Stomach (tissue), 8 donors: ENCODE measurements at regions not wholly inside any gene's neighbourhood (a gene's known extent, or its start where the extent isn't known, plus 50 kb on each side); places are given as distances from the start of the nearest gene placed in this dataset.

Source experiments
- DNase-seq, 2 donors: peaks; one replicate each; pipeline versions ENCODE4 v3.0.0 to v3.0.0-alpha.2; 2013 to 2019
- H3K27ac ChIP-seq, 5 donors: fragments of 200-600 bp in 4 of 5; sonication (generic) in 4 of 5; one replicate each; pipeline ENCODE4 v1.5.1; 2013 to 2019; ENCODE audit warnings: mild to moderate bottlenecking in 1 of 5, moderate library complexity in 1 of 5
- H3K27me3 ChIP-seq, 3 donors: fragments of 200-600 bp; sonication (generic); one replicate each; pipeline ENCODE4 v1.5.1; 2017 to 2019; ENCODE audit warnings: mixed run types in 1 of 3
- H3K36me3 ChIP-seq, 4 donors: fragments of 200-600 bp; sonication (generic); 1 replicate in 3 of 4; 2 replicates in 1 of 4; pipeline ENCODE4 v1.5.1; 2016 to 2019
- H3K4me1 ChIP-seq, 4 donors: fragments of 200-600 bp; sonication (generic); one replicate each; pipeline ENCODE4 v1.5.1; 2016 to 2019
- H3K4me3 ChIP-seq, 4 donors: fragments of 200-600 bp; sonication (generic) in 3 of 4; one replicate each; pipeline ENCODE4 v1.5.1; 2016 to 2019; ENCODE audit warnings: mild to moderate bottlenecking in 1 of 4
- H3K9me3 ChIP-seq, 4 donors: fragments of 200-600 bp; sonication (generic); one replicate each; pipeline ENCODE4 v1.5.1; 2016 to 2019
- CTCF ChIP-seq, 7 experiments: fragments of 450-650 bp in 4 of 7; fragments of 200-600 bp in 3 of 7; sonication (generic) in 3 of 7; IDR thresholded peaks; one replicate each; pipeline ENCODE4 v1.5.1; 2016 to 2019; ENCODE audit warnings: antibody characterized with exemption in 7 of 7, control low read depth in 2 of 7, mild to moderate bottlenecking in 1 of 7
- EP300 ChIP-seq: sonication (generic); formaldehyde crosslinking; IDR thresholded peaks from one replicate; pipeline ENCODE4 v1.6.1; 2017; ENCODE audit warnings: antibody characterized with exemption
- POLR2A ChIP-seq, 4 donors: fragments of 450-650 bp; IDR thresholded peaks; one replicate each; pipeline ENCODE4 v1.6.1; 2016; ENCODE audit warnings: antibody characterized with exemption in 4 of 4, control low read depth in 2 of 4, mild to moderate bottlenecking in 1 of 4, moderate library complexity in 1 of 4
- POLR2AphosphoS5 ChIP-seq, 3 donors: sonication (generic); formaldehyde crosslinking; IDR thresholded peaks; one replicate each; pipeline ENCODE4 v1.6.1; 2016; ENCODE audit warnings: antibody characterized with exemption in 3 of 3
- WGBS, 5 donors: extraction: QIAGEN DNeasy Blood & Tissue Kit in 3 of 5; methylation state at CpG; one replicate each; pipeline versions ENCODE4 v1.1.5 to v1.1.7; 2013 to 2018; 5-methylcytosine and 5-hydroxymethylcytosine counted together
- intact Hi-C: fragments of 100-400 bp; cut with DNase I; formaldehyde crosslinking; loops from one replicate; pipeline ENCODE4 v1.15.1; 2023; ENCODE audit warnings: low total_unique reads
- donor health status: healthy with polysubstance abuse.
- donor health status: Bipolar disorder and iron deficiency.
- donor health status: healthy.

GRCh38 chr10:4459531-4459930 lies 366.5 kb upstream of the AKR1E2 start:
- intact Hi-C loops, result no loop called here
- Histone ChIP-seq H3K4me1 (no peaks in the 10 kb centered on the region), H3K9me3 (no peaks in the 10 kb centered on the region), H3K27me3 (no peaks in the 10 kb centered on the region), H3K4me3 (no peak overlapping the region), H3K36me3 (no peaks in the 10 kb centered on the region), H3K27ac (no peak overlapping the region)
- TF ChIP-seq EP300, result no peak
- TF ChIP-seq POLR2AphosphoS5 (IDR thresholded peaks at IDR 0.05), result no peak
- no peak for TF ChIP-seq POLR2A (IDR thresholded peaks at IDR 0.05)
- no peak for TF ChIP-seq CTCF (IDR thresholded peaks at IDR 0.05)
- no peak for DNase-seq
- WGBS, 5 donors, result 54 to 80% (median 61%) methylated on average over 5 of the region's 5 CpGs

GRCh38 chr10:4457597-4457996 lies 368.4 kb upstream of the AKR1E2 start:
- intact Hi-C loops, result no loop called here
- Histone ChIP-seq H3K36me3 (no peaks in the 10 kb centered on the region), H3K27ac (no peak overlapping the region), H3K9me3 (no peaks in the 10 kb centered on the region), H3K27me3 (no peaks in the 10 kb centered on the region), H3K4me1 (no peaks in the 10 kb centered on the region), H3K4me3 (no peak overlapping the region)
- WGBS, 5 donors, result 93 to 95% (median 94%) methylated on average over 14 of the region's 14 CpGs
- no peak for DNase-seq
- TF ChIP-seq POLR2A (IDR thresholded peaks at IDR 0.05), result no peak
- no peak for TF ChIP-seq EP300
- no peak for TF ChIP-seq POLR2AphosphoS5 (IDR thresholded peaks at IDR 0.05)
- TF ChIP-seq CTCF (IDR thresholded peaks at IDR 0.05), result no peak

GRCh38 chr10:4456776-4457175 lies 369.2 kb upstream of the AKR1E2 start:
- TF ChIP-seq EP300 (no peak), CTCF (IDR thresholded peaks at IDR 0.05) (no peak), POLR2AphosphoS5 (IDR thresholded peaks at IDR 0.05) (no peak), POLR2A (IDR thresholded peaks at IDR 0.05) (no peak)
- intact Hi-C loops, result no loop called here
- Histone ChIP-seq H3K4me3 (no peak overlapping the region), H3K9me3 (no peaks in the 10 kb centered on the region), H3K27me3 (no peaks in the 10 kb centered on the region), H3K27ac (no peak overlapping the region), H3K4me1 (no peaks in the 10 kb centered on the region), H3K36me3 (no peaks in the 10 kb centered on the region)
- 70 to 90% (median 76%) methylated on average over 1 of the region's 1 CpG for WGBS, 5 donors
- DNase-seq, result no peak

- no peak for DNase-seq
- intact Hi-C loops, result no loop called here
- no peak for TF ChIP-seq CTCF (IDR thresholded peaks at IDR 0.05)
- no peak for TF ChIP-seq POLR2A (IDR thresholded peaks at IDR 0.05)
- TF ChIP-seq EP300, result no peak
- no peak for TF ChIP-seq POLR2AphosphoS5 (IDR thresholded peaks at IDR 0.05)
These were observed 369.7 kb upstream of the AKR1E2 start for GRCh38 chr10:4456279-4456678.

More at GRCh38 chr10:4456279-4456678, 369.7 kb upstream of the AKR1E2 start:
- 73 to 86% (median 81%) methylated on average over 3 of the region's 3 CpGs for WGBS, 5 donors
- Histone ChIP-seq H3K4me1 (peaks cover 0 to 4% (median 0%) of the 10 kb centered on the region in 4 donors), H3K36me3 (no peaks in the 10 kb centered on the region), H3K27ac (no peak overlapping the region), H3K9me3 (no peaks in the 10 kb centered on the region), H3K4me3 (no peak overlapping the region), H3K27me3 (no peaks in the 10 kb centered on the region)
